ENCODE measurements at regions not wholly inside any gene's neighbourhood (a gene's known extent, or its start where the extent isn't known, plus 50 kb on each side); places are given as distances from the start of the nearest gene placed in this dataset.

DNA sequence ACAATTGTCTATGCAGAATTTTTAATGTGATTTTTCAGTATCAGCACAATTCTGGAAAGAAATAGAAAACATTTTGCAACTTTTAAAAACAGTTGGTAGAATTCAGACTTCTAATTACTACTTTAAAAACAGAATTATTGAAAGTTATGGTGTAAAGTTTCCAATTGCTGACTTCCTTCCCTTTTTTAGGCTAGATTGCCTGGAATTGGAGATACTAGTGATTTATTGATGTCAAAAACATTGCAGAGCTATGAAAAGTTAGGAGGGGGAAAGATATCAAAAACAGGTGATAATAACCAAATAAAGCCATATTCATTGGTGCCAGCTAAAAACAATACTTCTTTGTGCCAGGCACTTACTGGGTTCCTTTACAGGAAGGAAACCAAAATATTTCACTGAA, 485.5 kb downstream of the TMEM135 start:
- Histone ChIP-seq H3K4me1 (ENCODE audit: insufficient read depth) (no peaks in the 10 kb centered on the region), H3K27me3 (ENCODE audit: insufficient read depth) (no peaks in the 10 kb centered on the region), H3K4me2 (no peak overlapping the region), H2AFZ (no peak overlapping the region), H3K9me2 (ENCODE audit: insufficient read depth) (no peaks in the 10 kb centered on the region), H4K20me1 (replicated peaks; ENCODE audit: insufficient read depth) (no peaks in the 10 kb centered on the region), H3K27ac (ENCODE audit: low read depth) (no peak overlapping the region), H3K79me2 (replicated peaks; ENCODE audit: insufficient read depth) (no peaks in the 10 kb centered on the region), H3K4me3 (no peak overlapping the region), H3K36me3 (ENCODE audit: insufficient read depth) (no peaks in the 10 kb centered on the region), H3F3A (replicated peaks; ENCODE audit: low read depth) (no peaks in the 10 kb centered on the region)
- TF ChIP-seq, protein P1, sequence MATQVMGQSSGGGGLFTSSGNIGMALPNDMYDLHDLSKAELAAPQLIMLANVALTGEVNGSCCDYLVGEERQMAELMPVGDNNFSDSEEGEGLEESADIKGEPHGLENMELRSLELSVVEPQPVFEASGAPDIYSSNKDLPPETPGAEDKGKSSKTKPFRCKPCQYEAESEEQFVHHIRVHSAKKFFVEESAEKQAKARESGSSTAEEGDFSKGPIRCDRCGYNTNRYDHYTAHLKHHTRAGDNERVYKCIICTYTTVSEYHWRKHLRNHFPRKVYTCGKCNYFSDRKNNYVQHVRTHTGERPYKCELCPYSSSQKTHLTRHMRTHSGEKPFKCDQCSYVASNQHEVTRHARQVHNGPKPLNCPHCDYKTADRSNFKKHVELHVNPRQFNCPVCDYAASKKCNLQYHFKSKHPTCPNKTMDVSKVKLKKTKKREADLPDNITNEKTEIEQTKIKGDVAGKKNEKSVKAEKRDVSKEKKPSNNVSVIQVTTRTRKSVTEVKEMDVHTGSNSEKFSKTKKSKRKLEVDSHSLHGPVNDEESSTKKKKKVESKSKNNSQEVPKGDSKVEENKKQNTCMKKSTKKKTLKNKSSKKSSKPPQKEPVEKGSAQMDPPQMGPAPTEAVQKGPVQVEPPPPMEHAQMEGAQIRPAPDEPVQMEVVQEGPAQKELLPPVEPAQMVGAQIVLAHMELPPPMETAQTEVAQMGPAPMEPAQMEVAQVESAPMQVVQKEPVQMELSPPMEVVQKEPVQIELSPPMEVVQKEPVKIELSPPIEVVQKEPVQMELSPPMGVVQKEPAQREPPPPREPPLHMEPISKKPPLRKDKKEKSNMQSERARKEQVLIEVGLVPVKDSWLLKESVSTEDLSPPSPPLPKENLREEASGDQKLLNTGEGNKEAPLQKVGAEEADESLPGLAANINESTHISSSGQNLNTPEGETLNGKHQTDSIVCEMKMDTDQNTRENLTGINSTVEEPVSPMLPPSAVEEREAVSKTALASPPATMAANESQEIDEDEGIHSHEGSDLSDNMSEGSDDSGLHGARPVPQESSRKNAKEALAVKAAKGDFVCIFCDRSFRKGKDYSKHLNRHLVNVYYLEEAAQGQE (IDR thresholded peaks at IDR 0.05; ENCODE audit: unreplicated experiment): no peak
- TF ChIP-seq POLR2AphosphoS5 (IDR thresholded peaks at IDR 0.05; ENCODE audit: low read depth): no peak
- TF ChIP-seq JUNB (IDR thresholded peaks at IDR 0.05; ENCODE audit: unreplicated experiment): no peak
- no peak for TF ChIP-seq CREB1 (CRISPR knock-in tag; IDR thresholded peaks at IDR 0.05; ENCODE audit: low read depth)
- H3K36me3 Mint-ChIP-seq (ENCODE audit: low read depth): peaks cover 13% of the 10 kb centered on the region
- H3K4me3 Mint-ChIP-seq: no peak overlapping the region
- DNase-seq (ENCODE audit: low spot score): no peak
- H3K4me1 Mint-ChIP-seq: no peaks in the 10 kb centered on the region; the same call in 2 of the 3 replicates
- ATAC-seq: no peak
- peaks cover 17% of the 10 kb centered on the region for H3K9me3 Mint-ChIP-seq
- H3K27me3 Mint-ChIP-seq (ENCODE audit: insufficient read depth, low read depth, poor library complexity): no peaks in the 10 kb centered on the region
- no peak overlapping the region for H3K27ac Mint-ChIP-seq

- H3K27ac Mint-ChIP-seq: no peak overlapping the region
- no peak overlapping the region for H3K4me3 Mint-ChIP-seq
- peaks cover 3% of the 10 kb centered on the region; the same call in 1 of the 2 replicates for H3K4me1 ChIP-seq (ENCODE audit: insufficient read depth)
- no peak overlapping the region for H3K4me2 ChIP-seq
- H3K27me3 Mint-ChIP-seq (ENCODE audit: insufficient read depth, low read depth, poor library complexity): no peaks in the 10 kb centered on the region
- H3K9me3 Mint-ChIP-seq: no peaks in the 10 kb centered on the region
- H3K36me3 Mint-ChIP-seq (ENCODE audit: low read depth): no peaks in the 10 kb centered on the region; the same call in 2 of the 3 replicates
- H4K20me1 ChIP-seq (replicated peaks; ENCODE audit: insufficient read depth): no peaks in the 10 kb centered on the region
- H3K4me1 Mint-ChIP-seq: peaks cover 10% of the 10 kb centered on the region
- no peak overlapping the region for H3K4me3 ChIP-seq
- ATAC-seq (no peak), DNase-seq (ENCODE audit: low spot score) (no peak)
- no peaks in the 10 kb centered on the region for H3K36me3 ChIP-seq (ENCODE audit: insufficient read depth)
- H3K27me3 ChIP-seq (ENCODE audit: insufficient read depth): no peaks in the 10 kb centered on the region
- H3K79me2 ChIP-seq (replicated peaks; ENCODE audit: insufficient read depth): no peaks in the 10 kb centered on the region
- H3K27ac ChIP-seq (ENCODE audit: low read depth): no peak overlapping the region
- no peaks in the 10 kb centered on the region for H3K9me2 ChIP-seq (ENCODE audit: insufficient read depth)
- no peaks in the 10 kb centered on the region for H3F3A ChIP-seq (replicated peaks; ENCODE audit: low read depth)
- no peak overlapping the region for H2AFZ ChIP-seq
- TF ChIP-seq ZNF114 (CRISPR knock-in tag; IDR thresholded peaks at IDR 0.05) (no peak), NANOG (IDR thresholded peaks at IDR 0.05; ENCODE audit: borderline replicate concordance) (no peak), ZNF331 (CRISPR knock-in tag; IDR thresholded peaks at IDR 0.05; ENCODE audit: low read depth) (no peak), JUNB (IDR thresholded peaks at IDR 0.05; ENCODE audit: unreplicated experiment) (no peak), EZH2 (IDR thresholded peaks at IDR 0.05; ENCODE audit: low read depth, unreplicated experiment) (no peak)
- TF ChIP-seq, protein P1 (IDR thresholded peaks at IDR 0.05; ENCODE audit: unreplicated experiment): no peak
- TF ChIP-seq, protein P2, sequence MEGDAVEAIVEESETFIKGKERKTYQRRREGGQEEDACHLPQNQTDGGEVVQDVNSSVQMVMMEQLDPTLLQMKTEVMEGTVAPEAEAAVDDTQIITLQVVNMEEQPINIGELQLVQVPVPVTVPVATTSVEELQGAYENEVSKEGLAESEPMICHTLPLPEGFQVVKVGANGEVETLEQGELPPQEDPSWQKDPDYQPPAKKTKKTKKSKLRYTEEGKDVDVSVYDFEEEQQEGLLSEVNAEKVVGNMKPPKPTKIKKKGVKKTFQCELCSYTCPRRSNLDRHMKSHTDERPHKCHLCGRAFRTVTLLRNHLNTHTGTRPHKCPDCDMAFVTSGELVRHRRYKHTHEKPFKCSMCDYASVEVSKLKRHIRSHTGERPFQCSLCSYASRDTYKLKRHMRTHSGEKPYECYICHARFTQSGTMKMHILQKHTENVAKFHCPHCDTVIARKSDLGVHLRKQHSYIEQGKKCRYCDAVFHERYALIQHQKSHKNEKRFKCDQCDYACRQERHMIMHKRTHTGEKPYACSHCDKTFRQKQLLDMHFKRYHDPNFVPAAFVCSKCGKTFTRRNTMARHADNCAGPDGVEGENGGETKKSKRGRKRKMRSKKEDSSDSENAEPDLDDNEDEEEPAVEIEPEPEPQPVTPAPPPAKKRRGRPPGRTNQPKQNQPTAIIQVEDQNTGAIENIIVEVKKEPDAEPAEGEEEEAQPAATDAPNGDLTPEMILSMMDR (conservative IDR thresholded peaks at IDR 0.05; ENCODE audit: low read depth in 2 of 2): no peak
Measured at GRCh38 chr11:87518266-87518665, 480.5 kb downstream of the TMEM135 start.

Measured in GM23338 (cell line).